SJCRH30 (cell line): ENCODE measurements at regions not wholly inside any gene's neighbourhood (a gene's known extent, or its start where the extent isn't known, plus 50 kb on each side); places are given as distances from the start of the nearest gene placed in this dataset.

Experiments used
- DNase-seq, 2 experiments: peaks; one replicate each; pipeline ENCODE4 v3.0.0-alpha.2; 2015 to 2020
- H3K27ac ChIP-seq: fragments of 250-450 bp; sonication (Bioruptor Pico); 2 replicates; pipeline ENCODE4 v1.5.1; 2020; ENCODE audit warnings: mild to moderate bottlenecking, moderate library complexity
- H3K27me3 ChIP-seq: fragments of 250-450 bp; sonication (Bioruptor Pico); 2 replicates; pipeline ENCODE4 v1.5.1; 2020; ENCODE audit warnings: mild to moderate bottlenecking, moderate library complexity
- H3K36me3 ChIP-seq: fragments of 250-450 bp; sonication (Bioruptor Pico); 2 replicates; pipeline ENCODE4 v1.5.1; 2020; ENCODE audit warnings: mild to moderate bottlenecking, moderate library complexity
- H3K4me1 ChIP-seq: fragments of 250-450 bp; sonication (Bioruptor Pico); 2 replicates; pipeline ENCODE4 v1.5.1; 2020; ENCODE audit warnings: mild to moderate bottlenecking, moderate library complexity
- H3K4me3 ChIP-seq: fragments of 250-450 bp; sonication (Bioruptor Pico); 2 replicates; pipeline ENCODE4 v1.5.1; 2020; ENCODE audit warnings: mild to moderate bottlenecking, moderate library complexity
- H3K9me3 ChIP-seq: fragments of 250-450 bp; sonication (Bioruptor Pico); replicated peaks from 2 replicates; pipeline ENCODE4 v1.5.1; 2020; ENCODE audit warnings: mild to moderate bottlenecking, moderate library complexity

- no peaks in the 10 kb centered on the region for H3K4me1 ChIP-seq
- H3K4me3 ChIP-seq: no peak overlapping the region
- no peak overlapping the region for H3K27ac ChIP-seq
- H3K27me3 ChIP-seq: no peaks in the 10 kb centered on the region
- no peaks in the 10 kb centered on the region for H3K36me3 ChIP-seq
- no peaks in the 10 kb centered on the region for H3K9me3 ChIP-seq
- DNase-seq: no peak
Measured at GRCh38 chr16:55380485-55380884, 56.5 kb downstream of the IRX6 start.

- H3K9me3 ChIP-seq: no peaks in the 10 kb centered on the region
- no peaks in the 10 kb centered on the region for H3K27me3 ChIP-seq
- no peaks in the 10 kb centered on the region for H3K36me3 ChIP-seq
- no peak overlapping the region for H3K27ac ChIP-seq
- DNase-seq: no peak
- H3K4me3 ChIP-seq: no peak overlapping the region
- H3K4me1 ChIP-seq: no peaks in the 10 kb centered on the region
Measured at GRCh38 chr16:55384288-55385247, 60.6 kb downstream of the IRX6 start.

- no peaks in the 10 kb centered on the region for H3K36me3 ChIP-seq
- no peak overlapping the region for H3K27ac ChIP-seq
- no peak overlapping the region for H3K4me3 ChIP-seq
- no peaks in the 10 kb centered on the region for H3K27me3 ChIP-seq
- no peak for DNase-seq
- H3K4me1 ChIP-seq: no peaks in the 10 kb centered on the region
- H3K9me3 ChIP-seq: no peaks in the 10 kb centered on the region
Measured at GRCh38 chr16:55385359-55385758, 61.4 kb downstream of the IRX6 start.

- H3K27ac ChIP-seq: no peak overlapping the region
- H3K36me3 ChIP-seq: no peaks in the 10 kb centered on the region
- H3K4me1 ChIP-seq: no peaks in the 10 kb centered on the region
- no peaks in the 10 kb centered on the region for H3K27me3 ChIP-seq
- no peak overlapping the region for H3K4me3 ChIP-seq
- H3K9me3 ChIP-seq: no peaks in the 10 kb centered on the region
- no peak for DNase-seq
Measured at GRCh38 chr16:55386534-55387296, 62.7 kb downstream of the IRX6 start.

GRCh38 chr16:55388131-55388862 lies 64.3 kb downstream of the IRX6 start:
- Histone ChIP-seq H3K4me1 (peaks cover 13% of the 10 kb centered on the region), H3K36me3 (no peaks in the 10 kb centered on the region), H3K27me3 (no peaks in the 10 kb centered on the region), H3K9me3 (no peaks in the 10 kb centered on the region), H3K4me3 (no peak overlapping the region), H3K27ac (no peak overlapping the region)
- no peak for DNase-seq

GRCh38 chr16:55389426-55390073 lies 65.5 kb downstream of the IRX6 start:
- H3K4me3 ChIP-seq: no peak overlapping the region
- peaks cover 15% of the 10 kb centered on the region for H3K4me1 ChIP-seq
- H3K27me3 ChIP-seq: no peaks in the 10 kb centered on the region
- H3K36me3 ChIP-seq: no peaks in the 10 kb centered on the region
- no peaks in the 10 kb centered on the region for H3K9me3 ChIP-seq
- no peak overlapping the region for H3K27ac ChIP-seq
- no peak for DNase-seq

GRCh38 chr16:55390630-55391237 lies 66.7 kb downstream of the IRX6 start:
- Histone ChIP-seq H3K4me3 (no peak overlapping the region), H3K9me3 (no peaks in the 10 kb centered on the region), H3K27ac (no peak overlapping the region), H3K36me3 (no peaks in the 10 kb centered on the region), H3K4me1 (peaks cover 15% of the 10 kb centered on the region), H3K27me3 (no peaks in the 10 kb centered on the region)
- no peak for DNase-seq

- no peak for DNase-seq
- Histone ChIP-seq H3K36me3 (no peaks in the 10 kb centered on the region), H3K27me3 (no peaks in the 10 kb centered on the region), H3K4me1 (peaks cover 15% of the 10 kb centered on the region), H3K9me3 (no peaks in the 10 kb centered on the region), H3K27ac (no peak overlapping the region), H3K4me3 (no peak overlapping the region)
Measured at GRCh38 chr16:55391760-55392375, 67.9 kb downstream of the IRX6 start.

GRCh38 chr16:55392701-55393100 lies 68.7 kb downstream of the IRX6 start:
- Histone ChIP-seq H3K4me3 (no peak overlapping the region), H3K4me1 (peaks cover 15% of the 10 kb centered on the region), H3K9me3 (no peaks in the 10 kb centered on the region), H3K27me3 (no peaks in the 10 kb centered on the region), H3K36me3 (no peaks in the 10 kb centered on the region), H3K27ac (no peak overlapping the region)
- peak in 1 of 2 experiments; percentile 47 for DNase-seq

GRCh38 chr16:55393991-55394390 lies 70.0 kb downstream of the IRX6 start:
- Histone ChIP-seq H3K4me3 (no peak overlapping the region), H3K4me1 (peaks cover 15% of the 10 kb centered on the region), H3K27me3 (no peaks in the 10 kb centered on the region), H3K9me3 (no peaks in the 10 kb centered on the region), H3K36me3 (no peaks in the 10 kb centered on the region), H3K27ac (no peak overlapping the region)
- no peak for DNase-seq

- Histone ChIP-seq H3K9me3 (no peaks in the 10 kb centered on the region), H3K4me3 (no peak overlapping the region), H3K4me1 (peaks cover 21% of the 10 kb centered on the region), H3K36me3 (no peaks in the 10 kb centered on the region), H3K27me3 (no peaks in the 10 kb centered on the region), H3K27ac (no peak overlapping the region)
- DNase-seq: peak in 1 of 2 experiments; percentile 13
Measured at GRCh38 chr16:55398762-55399161, 74.8 kb downstream of the IRX6 start.

GRCh38 chr16:55399911-55400310 lies 75.9 kb downstream of the IRX6 start:
- H3K27me3 ChIP-seq: no peaks in the 10 kb centered on the region
- H3K4me1 ChIP-seq: peaks cover 21% of the 10 kb centered on the region

GRCh38 chr16:55401046-55401445 lies 77.0 kb downstream of the IRX6 start:
- Histone ChIP-seq H3K27me3 (no peaks in the 10 kb centered on the region), H3K27ac (peak overlapping the region; percentile 45)
- peak; percentile 94 to 96 for DNase-seq

More at GRCh38 chr16:55399911-55400310, 75.9 kb downstream of the IRX6 start:
- Histone ChIP-seq H3K4me3 (no peak overlapping the region), H3K9me3 (no peaks in the 10 kb centered on the region), H3K36me3 (no peaks in the 10 kb centered on the region), H3K27ac (no peak overlapping the region)
- DNase-seq: no peak

GRCh38 chr16:55403464-55403863 lies 75.5 kb upstream of the MMP2 start:
- no peak overlapping the region for H3K27ac ChIP-seq
- no peak for DNase-seq

More at GRCh38 chr16:55401046-55401445, 77.0 kb downstream of the IRX6 start:
- Histone ChIP-seq H3K9me3 (no peaks in the 10 kb centered on the region), H3K36me3 (no peaks in the 10 kb centered on the region), H3K4me3 (no peak overlapping the region), H3K4me1 (peaks cover 29% of the 10 kb centered on the region)

More at GRCh38 chr16:55403464-55403863, 75.5 kb upstream of the MMP2 start:
- Histone ChIP-seq H3K27me3 (no peaks in the 10 kb centered on the region), H3K4me1 (peaks cover 46% of the 10 kb centered on the region), H3K36me3 (no peaks in the 10 kb centered on the region), H3K4me3 (no peak overlapping the region), H3K9me3 (no peaks in the 10 kb centered on the region)
